HEK293 (cell line): ENCODE measurements at regions not wholly inside any gene's neighbourhood (a gene's known extent, or its start where the extent isn't known, plus 50 kb on each side); places are given as distances from the start of the nearest gene placed in this dataset.

Experiments
- HOXA7 ChIP-seq: sonication (generic); formaldehyde crosslinking; IDR thresholded peaks from 2 replicates; pipeline ENCODE4 v1.8.1; 2022; ENCODE audit warnings: missing genetic modification reagents, borderline replicate concordance
- ZNF311 ChIP-seq: fragments of 450-650 bp; formaldehyde crosslinking; IDR thresholded peaks from 2 replicates; pipeline ENCODE4 v1.5.1; 2017; ENCODE audit warnings: missing biosample characterization, missing genetic modification characterization, borderline replicate concordance
- ZNF768 ChIP-seq: fragments of 450-650 bp; formaldehyde crosslinking; IDR thresholded peaks from 2 replicates; pipeline ENCODE4 v1.5.1; 2018; ENCODE audit warnings: missing biosample characterization, mild to moderate bottlenecking, missing genetic modification characterization
- TF ChIP-seq, protein P1 (sequence below): fragments of 450-650 bp; formaldehyde crosslinking; IDR thresholded peaks from 2 replicates; pipeline ENCODE4 v1.5.1; 2016; ENCODE audit warnings: missing biosample characterization, missing genetic modification characterization

GRCh38 chr1:73800376-73800775 is 397.6 kb downstream of the LRRIQ3 start:
- TF ChIP-seq ZNF768 (tag by site-specific recombination) (no peak), ZNF311 (tag by site-specific recombination) (no peak), HOXA7 (no peak)
- TF ChIP-seq, protein P1, sequence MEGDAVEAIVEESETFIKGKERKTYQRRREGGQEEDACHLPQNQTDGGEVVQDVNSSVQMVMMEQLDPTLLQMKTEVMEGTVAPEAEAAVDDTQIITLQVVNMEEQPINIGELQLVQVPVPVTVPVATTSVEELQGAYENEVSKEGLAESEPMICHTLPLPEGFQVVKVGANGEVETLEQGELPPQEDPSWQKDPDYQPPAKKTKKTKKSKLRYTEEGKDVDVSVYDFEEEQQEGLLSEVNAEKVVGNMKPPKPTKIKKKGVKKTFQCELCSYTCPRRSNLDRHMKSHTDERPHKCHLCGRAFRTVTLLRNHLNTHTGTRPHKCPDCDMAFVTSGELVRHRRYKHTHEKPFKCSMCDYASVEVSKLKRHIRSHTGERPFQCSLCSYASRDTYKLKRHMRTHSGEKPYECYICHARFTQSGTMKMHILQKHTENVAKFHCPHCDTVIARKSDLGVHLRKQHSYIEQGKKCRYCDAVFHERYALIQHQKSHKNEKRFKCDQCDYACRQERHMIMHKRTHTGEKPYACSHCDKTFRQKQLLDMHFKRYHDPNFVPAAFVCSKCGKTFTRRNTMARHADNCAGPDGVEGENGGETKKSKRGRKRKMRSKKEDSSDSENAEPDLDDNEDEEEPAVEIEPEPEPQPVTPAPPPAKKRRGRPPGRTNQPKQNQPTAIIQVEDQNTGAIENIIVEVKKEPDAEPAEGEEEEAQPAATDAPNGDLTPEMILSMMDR (tag by site-specific recombination): no peak
